Neural progenitor cell (in vitro differentiated cells): ENCODE measurements at regions not wholly inside any gene's neighbourhood (a gene's known extent, or its start where the extent isn't known, plus 50 kb on each side); places are given as distances from the start of the nearest gene placed in this dataset.

ENCODE experiments used
- CTCF ChIP-seq: fragments of 200-600 bp; sonication (generic); IDR thresholded peaks from 2 replicates; pipeline ENCODE4 v1.5.1; 2017; ENCODE audit warnings: antibody characterized with exemption, mild to moderate bottlenecking
- EZH2 ChIP-seq: fragments of 200-600 bp; sonication (generic); IDR thresholded peaks from 2 replicates; pipeline ENCODE4 v1.6.1; 2017; ENCODE audit warnings: antibody characterized with exemption, mild to moderate bottlenecking, moderate library complexity

DNA sequence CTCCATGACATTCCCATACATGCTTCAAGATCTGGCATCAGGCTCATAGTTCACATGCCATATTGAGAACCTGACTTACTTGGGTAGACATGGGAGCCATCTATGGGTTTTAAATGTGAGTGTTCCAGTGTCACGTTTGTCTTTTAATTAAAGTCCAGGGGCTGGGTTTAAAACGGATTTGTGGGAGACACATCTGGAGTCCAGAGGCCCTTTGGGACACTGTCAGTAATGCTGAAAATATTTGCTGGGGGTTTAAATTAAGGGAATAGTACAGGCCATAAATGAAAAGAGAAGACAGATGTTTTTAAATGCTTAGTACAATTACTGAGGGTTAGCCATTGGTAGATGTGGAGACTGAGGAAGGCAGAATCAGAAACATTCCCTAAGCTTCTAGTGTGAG, 478.0 kb downstream of the PID1 start:
- no peak for TF ChIP-seq CTCF
- TF ChIP-seq EZH2, result no peak
